Inflammatory macrophage treated with lipopolysaccharide for 1 hour (primary cell): ENCODE measurements at regions not wholly inside any gene's neighbourhood (a gene's known extent, or its start where the extent isn't known, plus 50 kb on each side); places are given as distances from the start of the nearest gene placed in this dataset.

Experiments
- DNase-seq, 2 donors: peaks; one replicate each; pipeline ENCODE4 v3.0.0-alpha.2; 2020 to 2022

DNA sequence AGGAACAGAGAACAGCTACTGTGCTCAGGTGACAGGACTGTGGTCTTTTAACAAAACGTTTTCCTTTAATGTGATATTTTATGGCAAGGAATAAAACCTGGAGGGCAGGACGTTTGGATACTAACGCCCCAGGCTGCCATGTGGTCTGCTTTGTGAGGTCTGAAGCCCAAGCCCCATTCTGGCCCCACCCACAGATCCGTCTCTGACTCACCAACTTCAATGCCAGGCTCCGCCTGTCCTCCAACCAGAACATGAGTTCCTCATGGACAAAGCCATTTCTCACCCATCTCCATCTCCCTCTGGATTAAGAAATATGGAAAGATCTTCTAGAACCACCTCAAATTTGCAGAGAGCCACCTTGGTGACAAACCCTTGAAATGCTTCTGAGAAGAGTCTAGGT lies 148.8 kb downstream of the CRYBB2 start:
- DNase-seq, result peak; percentile 14 to 38

GRCh38 chr22:25369041-25369440 lies 149.6 kb downstream of the CRYBB2 start:
- no peak for DNase-seq

DNA sequence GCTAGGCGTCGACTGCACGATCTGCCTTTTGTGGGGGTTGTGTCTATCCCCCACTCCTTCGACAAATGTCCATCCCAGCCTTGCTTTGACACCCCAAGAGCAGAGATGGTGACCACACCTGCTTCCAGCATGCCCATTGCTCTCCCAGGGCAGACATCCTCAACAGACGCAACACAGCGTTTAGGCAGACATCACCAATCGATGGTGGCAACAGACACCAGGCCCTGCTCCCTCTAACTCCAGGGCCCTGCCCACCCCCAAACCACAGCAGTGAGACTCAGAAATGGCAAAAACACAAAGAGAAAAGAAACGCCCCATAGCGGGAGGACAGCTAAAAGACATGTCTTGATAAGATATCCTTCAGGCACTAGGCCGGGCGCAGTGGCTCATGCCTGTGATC lies 150.9 kb downstream of the CRYBB2 start:
- DNase-seq, result no peak

DNA sequence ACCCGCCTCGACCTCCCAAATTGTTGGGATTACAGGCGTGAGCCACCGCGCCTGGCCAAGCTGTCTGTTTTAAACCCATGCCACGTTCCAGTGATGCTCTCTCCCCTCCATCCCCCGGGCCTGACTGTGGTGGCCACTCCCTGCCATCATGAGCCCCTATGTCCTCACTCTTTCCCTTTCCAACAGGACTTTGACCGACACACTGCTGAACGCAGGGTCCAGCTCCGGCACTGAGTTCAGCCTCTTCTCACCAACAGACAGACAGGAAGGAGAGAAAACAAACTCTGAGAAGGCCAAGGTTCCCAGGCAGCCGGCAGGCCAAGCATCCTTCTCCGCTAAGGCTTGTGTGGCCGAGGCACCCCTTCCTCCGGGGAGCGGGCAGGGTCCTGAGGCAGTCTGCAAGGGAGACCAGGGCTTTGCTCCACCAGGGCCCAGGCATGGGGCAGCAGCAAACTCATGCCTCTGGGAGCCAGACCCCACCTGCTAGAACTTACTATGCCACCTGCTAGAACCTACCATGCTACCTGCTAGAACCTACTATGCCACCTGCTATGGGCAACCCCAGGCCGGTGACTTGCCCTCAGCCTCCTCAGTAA lies 152.7 kb downstream of the CRYBB2 start:
- no peak for DNase-seq

DNA sequence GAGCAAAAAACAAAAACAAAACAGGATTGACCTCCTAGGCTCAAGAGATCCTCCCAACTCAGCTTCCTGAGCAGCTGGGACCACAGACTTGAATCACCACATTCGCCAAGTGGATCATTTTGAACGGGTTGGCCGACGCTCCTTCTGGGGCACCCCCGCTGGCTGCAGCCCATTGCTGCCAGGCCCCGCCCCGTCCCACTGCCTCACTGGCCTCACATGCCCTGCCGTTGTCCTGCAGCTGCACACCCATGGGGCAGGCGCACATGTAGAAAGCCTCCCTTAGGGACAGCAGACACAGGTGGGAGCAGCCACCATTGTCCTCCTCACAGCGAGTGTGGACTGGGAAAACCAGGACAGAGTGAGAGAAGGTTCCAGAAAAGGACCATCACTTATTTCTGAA lies 154.5 kb downstream of the CRYBB2 start:
- DNase-seq, result no peak

DNA sequence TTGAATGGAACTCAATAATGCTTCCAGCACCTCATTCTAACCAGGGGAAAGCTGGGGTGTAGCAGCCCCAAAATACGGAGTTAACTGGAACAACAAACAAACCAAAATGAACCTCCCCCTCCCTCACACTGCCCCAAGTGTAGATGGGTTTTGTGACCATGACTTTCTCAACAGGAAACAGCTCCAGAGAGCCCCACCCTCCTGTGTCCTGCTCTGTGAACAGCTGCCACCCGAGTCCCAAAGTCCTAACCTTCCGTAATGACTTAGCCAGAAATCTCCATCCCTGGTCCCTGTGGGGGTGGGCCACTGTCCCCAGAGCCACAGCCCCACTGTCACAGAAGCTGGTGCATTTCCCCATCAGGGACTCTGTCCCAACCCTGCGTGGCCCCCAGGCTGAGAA lies 155.4 kb downstream of the CRYBB2 start:
- DNase-seq, result no peak

- no peak for DNase-seq
Observed at GRCh38 chr22:25375683-25376082, 156.2 kb downstream of the CRYBB2 start.

GRCh38 chr22:25377699-25378098 lies 158.3 kb downstream of the CRYBB2 start:
- no peak for DNase-seq

DNA sequence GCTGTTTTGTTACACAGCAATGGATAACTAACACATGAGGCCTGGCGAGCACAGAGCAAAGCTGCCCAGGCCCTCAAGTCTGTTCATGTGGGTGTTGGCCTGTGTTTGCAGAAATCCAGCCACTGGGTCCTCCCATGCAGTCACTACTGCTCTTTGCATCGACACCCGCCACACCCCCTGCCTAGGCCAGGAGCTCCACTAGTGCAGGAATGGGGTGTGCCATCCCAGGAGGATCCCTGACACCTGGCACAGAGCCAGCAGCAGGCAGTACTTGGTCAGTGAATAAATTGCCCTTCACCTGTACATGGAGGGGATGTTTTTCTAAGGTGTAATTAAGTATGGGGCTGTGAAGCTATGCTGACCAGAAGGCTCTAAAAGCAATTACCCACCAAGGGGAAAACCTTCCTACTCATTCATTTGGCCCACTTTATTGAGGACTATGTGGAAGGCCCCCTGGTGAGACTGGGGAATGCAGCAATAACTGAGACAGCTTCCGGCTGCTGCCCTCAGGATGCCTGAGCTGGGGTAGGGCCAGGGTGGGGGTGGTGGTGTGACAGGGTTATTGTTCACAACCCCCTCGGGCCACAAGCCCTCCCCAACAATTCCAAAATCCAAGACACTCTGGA lies 160.8 kb downstream of the CRYBB2 start:
- DNase-seq, result no peak

GRCh38 chr22:25382762-25383161 lies 163.3 kb downstream of the CRYBB2 start:
- no peak for DNase-seq

GRCh38 chr22:25383278-25383820 lies 163.9 kb downstream of the CRYBB2 start:
- no peak for DNase-seq

DNA sequence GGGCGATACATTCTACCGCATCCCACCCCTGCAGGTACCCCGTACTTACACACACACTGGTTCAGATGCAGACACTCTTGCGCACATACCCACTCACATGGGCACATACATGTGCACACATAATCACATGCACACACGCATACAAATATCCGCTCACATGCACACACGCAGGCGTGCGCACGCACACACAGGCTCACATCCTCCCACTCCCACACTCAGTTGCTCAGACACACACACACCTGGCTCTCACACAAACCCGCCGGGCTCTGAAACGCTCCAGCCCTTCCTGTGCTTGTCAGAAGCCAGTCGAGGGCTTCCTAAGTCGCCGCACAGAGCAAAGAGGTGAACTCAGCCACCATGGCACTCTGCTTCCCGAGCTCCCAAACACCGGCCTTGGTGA lies 164.5 kb downstream of the CRYBB2 start:
- no peak for DNase-seq

DNA sequence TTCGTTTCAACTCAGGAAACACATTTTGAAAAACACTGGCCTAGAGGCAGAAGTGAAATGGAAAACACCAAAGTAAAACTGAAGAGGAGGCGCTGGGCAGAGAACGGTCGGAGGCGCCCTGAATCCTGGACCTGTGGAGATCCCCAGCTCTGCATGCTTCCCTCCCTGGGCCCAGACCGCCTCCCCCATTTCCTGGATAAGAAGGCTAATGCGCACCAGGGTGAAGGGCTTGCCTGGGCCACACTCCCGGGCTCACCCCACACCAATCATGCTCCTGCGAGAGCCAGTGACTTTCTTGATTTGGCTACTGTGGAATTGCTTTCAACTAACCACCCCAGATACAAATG lies 167.1 kb downstream of the CRYBB2 start:
- no peak for DNase-seq

DNA sequence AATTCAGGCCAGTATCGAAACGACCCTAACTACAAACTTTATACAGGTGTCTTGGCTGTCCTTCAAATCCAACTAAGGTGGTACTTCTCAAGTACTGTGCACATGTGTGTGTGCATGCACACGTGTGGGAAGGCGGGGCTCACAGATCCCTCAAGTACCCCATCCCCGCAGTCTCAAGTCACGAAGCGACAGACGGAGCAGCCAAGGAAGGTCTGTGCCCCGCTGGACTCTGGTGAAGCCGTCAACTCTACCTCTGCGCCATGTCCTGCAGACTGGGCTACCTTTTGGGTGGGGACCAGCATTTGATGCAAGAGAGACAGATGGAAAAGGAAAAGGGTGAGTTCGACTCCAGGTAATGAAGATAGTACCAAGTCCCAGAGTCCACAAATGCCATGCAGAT lies 169.0 kb downstream of the CRYBB2 start:
- DNase-seq, result no peak

GRCh38 chr22:25388866-25389540 lies 169.6 kb downstream of the CRYBB2 start:
- peak; percentile 13 to 50 for DNase-seq

DNA sequence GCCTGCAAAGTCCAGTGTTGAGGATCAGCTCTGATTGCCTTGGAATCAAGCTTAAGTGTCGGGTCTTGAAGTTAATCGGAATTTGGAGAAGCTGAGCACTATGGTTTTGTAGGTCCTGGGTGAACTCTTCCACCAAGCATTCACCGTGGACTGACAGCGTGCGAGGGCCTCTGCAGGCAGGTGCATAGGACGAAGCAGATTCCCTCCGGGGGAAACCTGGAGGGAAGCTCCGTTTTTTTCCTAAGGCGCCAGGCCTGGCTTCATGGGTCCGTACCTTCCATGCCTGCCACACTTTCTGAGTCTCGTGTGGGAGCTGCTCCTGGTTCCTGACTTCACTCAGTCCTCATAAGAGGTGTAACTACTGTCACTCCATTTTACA lies 170.1 kb downstream of the CRYBB2 start:
- no peak for DNase-seq

DNA sequence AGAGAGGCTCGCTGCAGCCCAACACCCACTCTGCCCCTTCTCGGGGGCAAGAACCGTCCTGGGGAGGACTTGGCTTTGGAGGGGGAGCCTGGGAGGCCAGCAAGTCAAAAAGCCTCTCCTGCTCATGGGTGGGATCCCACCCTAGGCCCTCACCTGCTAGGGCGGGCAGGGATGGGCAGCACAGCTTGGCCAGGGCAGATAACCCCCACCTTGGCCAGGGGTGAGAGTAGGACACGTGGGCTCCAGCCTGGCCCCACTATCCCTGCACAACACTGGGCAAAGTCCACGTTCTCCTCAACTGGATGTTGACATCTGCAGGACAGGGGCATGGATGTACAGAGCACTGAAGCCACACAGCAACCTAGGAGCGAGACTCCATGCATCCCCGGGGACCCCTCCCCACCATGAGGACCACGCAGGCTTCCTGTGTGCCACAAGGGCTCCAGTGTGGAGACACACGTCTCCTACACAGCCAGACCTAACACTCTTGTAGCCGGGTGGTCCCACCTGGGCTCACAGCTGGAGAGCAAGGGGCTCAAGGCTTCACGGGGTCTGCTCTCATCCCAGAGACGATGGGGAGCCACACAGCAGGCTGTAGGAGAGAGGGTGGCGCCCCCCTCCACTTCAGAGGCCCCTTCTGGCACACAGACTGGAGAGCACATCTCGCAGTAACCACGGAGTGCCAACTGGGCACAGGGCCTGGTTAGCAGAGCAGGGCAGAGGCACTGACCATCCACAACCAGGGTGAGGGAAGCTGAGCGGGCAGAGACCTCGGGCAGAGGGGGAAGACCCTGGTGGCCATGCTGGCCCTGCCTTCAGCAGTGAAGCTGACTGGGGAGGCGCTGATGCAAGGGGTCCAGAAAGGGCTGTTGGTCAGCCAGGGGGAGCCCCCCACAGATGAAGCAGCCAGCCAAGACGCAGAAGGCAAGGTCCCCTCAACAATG lies 171.1 kb downstream of the CRYBB2 start:
- no peak for DNase-seq

DNA sequence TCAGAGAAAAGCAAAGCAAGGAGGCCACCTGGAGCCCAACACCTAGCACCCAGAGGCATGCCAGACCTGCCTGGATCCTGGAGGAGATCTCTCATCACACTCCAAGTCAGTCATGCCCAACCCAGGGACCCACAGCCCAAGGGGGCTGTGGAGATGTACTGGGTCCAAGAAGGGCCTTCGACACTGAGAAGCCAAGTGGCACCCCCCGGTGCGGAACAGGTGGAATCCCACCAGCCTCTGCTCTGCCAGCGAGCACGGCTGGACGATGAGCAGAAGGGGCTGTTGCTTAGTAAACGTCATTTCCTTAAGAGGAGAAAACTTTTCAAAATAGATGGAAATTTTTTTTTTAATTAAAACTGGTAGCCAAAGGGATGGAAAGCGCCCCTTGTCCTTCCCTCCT lies 171.9 kb upstream of the GRK3 start:
- DNase-seq, result no peak

- DNase-seq, result no peak
Observed at GRCh38 chr22:25393121-25393805, 171.2 kb upstream of the GRK3 start.

- DNase-seq, result no peak
Observed at GRCh38 chr22:25395468-25395867, 169.0 kb upstream of the GRK3 start.

DNA sequence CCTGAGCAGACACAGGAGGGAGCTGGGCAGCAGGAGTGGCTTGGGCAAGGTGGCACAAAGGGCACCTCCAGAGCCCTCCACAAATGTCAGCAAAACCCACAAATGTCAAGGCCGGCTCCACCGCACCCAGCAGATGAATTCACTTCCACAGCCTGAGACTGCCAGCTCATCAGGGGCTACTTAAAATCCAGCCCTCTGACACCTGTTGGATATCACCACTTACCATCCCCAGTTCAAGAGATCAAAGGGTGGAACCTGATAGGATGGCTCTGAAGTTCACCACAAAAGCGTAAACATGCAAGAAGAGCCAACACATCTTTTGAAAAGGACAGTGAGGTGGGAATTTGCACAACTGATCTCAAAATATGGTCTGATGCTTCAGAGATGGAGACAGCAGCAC lies 168.6 kb upstream of the GRK3 start:
- DNase-seq, result no peak

GRCh38 chr22:25396615-25397200 lies 167.8 kb upstream of the GRK3 start:
- DNase-seq, result no peak
